K562 (cell line): ENCODE measurements at regions not wholly inside any gene's neighbourhood (a gene's known extent, or its start where the extent isn't known, plus 50 kb on each side); places are given as distances from the start of the nearest gene placed in this dataset.

Experiments used
- SPI1 ChIP-seq: IDR thresholded peaks from 2 replicates; pipeline ENCODE4 v1.6.1; 2011; ENCODE audit warnings: low read depth, low read length, control low read depth, borderline replicate concordance
- ZBTB1 ChIP-seq: sonication (generic); formaldehyde crosslinking; IDR thresholded peaks from 2 replicates; pipeline ENCODE4 v1.8.1; 2023; ENCODE audit warnings: missing genetic modification reagents, low read depth, mild to moderate bottlenecking, borderline replicate concordance
- ZFP36 ChIP-seq: fragments of 150-350 bp; IDR thresholded peaks from 2 replicates; pipeline ENCODE4 v1.6.1; 2018; ENCODE audit warnings: low read length, low read depth; ENCODE audit not compliant: partially characterized antibody

DNA sequence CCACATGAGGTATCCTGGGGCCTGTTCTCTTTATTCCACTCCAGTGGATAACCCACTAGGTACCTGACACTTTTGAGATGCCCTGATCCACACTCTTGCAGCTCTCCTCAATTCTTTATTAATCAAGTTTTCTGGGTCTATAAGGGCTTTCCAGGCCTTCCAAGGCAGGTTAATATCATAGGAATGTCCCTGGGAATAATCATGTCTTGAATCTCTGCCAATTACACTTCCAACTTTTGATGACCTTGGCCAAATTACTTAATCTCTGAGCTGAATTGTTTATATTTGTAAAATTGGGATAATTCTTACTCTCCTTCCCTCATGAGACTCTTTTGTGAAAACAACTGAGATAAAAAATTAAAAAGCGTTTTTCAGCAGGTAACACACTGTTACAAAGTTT is 881.7 kb downstream of the MCTP2 start:
- TF ChIP-seq ZFP36, result no peak
- no peak for TF ChIP-seq ZBTB1 (CRISPR knock-in tag)
- no peak for TF ChIP-seq SPI1
